ENCODE measurements at regions not wholly inside any gene's neighbourhood (a gene's known extent, or its start where the extent isn't known, plus 50 kb on each side); places are given as distances from the start of the nearest gene placed in this dataset.

DNA sequence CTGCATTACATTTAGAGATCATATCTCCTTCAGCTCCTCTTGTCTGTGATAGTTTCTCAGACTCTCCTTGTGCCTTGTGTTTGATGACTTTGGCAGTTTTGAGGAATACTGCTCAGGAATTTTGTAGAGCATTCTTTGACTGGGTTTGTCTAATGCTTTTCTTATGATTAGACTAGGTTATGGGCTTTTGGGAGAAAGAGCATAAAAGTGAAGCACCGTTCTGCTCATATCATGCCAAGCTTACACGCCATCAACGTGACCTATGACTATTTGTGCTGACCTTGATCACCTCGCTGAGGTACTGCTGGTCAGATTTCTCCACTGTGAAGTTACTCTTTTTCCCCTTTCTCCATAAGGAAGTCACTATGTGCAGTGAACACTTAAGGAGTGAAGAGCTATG is 256.0 kb downstream of the LY86 start:
- no peak for DNase-seq

DNA sequence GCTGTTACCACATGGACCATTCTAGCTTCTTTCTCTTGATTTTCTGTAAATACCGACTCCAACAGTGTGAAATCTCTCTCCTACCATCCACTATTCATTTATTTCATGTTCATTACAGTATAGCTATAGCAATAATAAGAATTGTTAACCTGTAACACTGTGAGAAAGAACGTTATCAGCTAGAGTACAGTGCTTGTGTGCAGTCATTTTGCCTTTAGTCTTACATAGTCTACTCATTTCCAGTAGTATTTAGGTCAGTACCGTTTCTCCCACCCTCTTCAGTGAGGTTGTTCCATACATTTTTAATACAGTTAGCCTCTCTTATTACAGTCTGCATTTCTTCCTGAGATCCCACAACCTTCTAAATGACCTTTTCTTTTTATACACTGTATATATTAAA is 257.1 kb downstream of the LY86 start:
- DNase-seq: no peak

DNA sequence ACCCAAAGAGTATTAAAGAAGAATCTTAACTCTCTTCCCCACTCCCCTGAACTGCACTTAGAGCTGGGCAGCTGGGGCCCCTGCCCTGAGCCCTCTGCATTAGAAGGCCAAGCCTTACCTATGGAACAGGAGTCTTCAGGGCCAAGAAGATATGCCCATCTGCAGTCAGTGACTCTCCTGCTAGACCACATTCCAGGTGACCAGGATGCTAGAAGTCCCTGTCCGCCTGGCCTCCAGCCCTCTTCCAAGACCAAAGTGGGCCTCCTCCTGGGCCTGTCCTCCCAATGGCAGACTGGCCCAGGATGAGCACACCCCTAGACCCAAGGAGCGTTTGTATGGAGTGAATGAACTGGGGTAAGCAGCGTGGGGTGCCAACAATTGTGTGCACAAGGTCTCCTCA is 259.1 kb downstream of the LY86 start:
- DNase-seq: no peak

DNA sequence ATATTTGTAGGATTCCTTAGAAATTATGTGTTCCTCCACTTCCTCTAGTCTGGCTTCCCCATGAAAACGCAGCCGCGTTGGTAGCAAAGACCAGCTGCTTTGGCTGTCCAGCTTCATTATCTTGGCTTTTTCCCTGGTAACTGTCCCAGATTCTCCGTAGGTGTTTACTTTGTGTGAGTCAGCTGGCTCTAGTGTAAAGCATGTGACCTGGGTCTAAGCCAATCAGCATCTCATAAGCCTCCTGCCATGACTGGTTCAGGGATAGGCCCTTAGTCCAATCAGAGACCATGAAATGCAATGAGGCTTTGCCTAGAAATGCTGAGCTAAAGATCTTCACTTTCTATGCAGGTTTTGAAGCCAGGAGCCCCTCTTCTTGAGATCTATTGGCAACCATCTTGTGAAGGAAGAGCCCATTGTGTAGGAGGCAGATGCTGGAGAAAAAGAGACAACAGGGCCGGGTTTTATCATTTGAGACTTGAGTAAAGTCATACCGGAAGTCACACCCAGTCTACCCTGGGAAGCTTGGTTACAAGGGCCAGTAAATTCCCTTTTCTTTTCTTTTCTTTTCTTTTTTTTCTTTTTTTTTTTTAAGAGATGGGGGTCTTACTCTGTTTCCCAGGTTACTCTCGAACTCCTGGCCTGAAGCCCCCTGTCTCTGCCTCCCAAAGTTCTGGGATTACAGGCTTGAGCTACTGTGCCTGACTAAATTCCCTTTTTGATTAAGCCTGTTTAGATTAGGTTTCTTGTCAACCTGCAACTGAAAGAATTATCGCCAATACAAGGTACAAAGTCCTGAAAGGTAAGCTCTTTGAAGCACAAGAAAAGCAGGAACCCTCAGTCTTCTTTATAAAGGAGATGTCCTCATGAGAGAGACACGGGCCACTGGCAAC is 256.5 kb upstream of the RREB1 start:
- no peak for DNase-seq

DNA sequence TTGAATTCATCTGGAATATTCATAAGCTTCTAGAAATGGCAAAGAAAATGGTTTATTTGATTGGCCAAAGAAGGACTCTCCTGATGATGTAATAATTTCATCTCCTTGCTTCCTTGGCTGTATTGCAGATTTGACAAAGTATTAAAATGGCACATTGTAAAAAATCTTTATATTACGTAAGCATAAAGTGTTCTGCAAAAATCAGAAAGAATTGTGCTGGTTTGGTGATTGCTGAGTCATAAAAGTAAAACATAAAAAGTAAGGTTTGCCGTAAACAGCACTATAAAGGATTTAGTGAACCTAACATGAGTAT is 255.9 kb upstream of the RREB1 start:
- DNase-seq: no peak

DNA sequence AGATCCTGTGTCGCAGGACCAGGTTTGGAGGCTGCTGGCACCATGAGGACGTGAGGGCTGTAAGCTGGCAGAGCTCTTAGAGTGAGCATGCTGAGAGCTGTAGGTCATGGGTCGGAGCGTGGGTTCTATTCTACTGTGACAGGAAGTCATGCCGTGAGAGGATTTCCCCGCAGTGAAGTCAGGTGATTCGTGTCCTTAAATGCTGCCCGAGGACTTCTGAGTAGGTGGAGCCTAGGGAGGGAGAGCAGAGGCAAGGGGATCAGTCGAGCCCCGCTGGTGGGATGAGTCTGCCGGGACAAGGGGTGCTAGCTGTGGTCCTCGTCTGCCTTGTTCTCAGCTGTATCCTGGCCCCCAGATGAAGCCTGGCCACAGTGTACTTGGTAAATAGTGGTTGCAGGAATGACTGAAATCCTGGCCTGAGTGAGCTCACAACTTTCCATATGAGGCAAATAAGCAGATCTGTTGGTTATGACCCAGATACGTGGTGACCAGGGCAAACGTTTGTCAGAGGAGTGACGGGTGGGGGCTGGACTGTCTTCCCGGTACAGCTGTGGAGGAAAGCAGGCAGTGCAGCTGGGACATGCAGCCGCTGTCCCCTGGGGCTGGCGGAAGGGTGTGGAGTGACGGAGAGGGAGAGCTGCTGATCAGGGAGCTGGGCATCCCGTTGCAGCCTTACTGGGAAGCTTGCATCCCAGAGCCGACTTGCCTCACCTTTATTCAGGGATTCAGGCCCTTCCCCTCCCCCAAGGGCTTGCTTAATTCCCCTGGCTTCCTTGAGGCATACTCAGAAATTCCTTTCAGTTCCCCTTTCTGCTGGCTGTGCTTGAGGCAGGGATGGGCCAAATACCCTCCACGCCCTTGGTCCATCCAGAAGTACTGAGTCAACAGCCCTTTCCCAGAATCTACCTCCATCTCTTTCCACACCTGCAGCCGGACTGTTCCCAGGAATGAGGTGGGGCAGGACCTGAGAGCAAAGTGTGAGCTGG is 250.9 kb upstream of the RREB1 start:
- DNase-seq: no peak

DNA sequence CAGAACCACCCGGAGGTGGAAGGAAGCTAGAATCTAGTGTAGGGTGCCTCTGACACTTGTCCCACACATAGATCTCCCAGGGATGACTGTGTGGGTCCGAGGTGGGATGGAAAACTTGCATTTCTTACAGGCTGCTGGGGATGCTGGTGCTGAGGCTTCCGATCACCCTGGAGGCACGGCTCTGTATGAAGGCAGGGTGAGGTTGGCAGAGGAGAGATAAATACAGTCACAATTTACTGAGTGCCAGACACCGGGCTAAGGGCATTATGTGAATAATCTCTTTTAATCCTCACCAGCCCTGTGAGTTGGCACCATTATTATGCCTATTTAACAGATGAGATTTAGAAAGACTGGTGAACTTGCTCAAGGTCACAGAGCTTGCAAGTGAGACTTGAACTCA is 250.2 kb upstream of the RREB1 start:
- no peak for DNase-seq

DNA sequence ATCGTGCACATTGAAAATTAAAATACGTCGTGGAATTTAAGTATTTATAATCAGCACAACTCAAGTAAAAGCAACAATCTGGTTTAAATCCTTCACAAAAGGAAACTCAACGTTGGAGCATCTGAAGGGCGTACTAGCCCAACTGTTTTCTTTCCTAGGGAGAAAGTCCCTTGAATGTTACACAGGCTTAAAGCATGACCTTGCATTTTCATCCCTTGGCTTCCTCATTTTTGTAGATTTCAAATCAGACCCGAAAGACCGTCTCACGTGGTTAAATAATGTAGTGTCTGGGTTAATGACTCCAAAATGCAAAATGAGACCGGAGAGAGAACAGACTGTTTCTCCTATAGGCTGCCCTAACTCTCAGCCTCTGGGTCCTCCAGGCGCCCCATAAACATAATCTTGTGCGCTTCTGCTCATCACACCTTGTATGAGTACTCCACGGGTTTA is 249.2 kb upstream of the RREB1 start:
- DNase-seq: no peak

DNA sequence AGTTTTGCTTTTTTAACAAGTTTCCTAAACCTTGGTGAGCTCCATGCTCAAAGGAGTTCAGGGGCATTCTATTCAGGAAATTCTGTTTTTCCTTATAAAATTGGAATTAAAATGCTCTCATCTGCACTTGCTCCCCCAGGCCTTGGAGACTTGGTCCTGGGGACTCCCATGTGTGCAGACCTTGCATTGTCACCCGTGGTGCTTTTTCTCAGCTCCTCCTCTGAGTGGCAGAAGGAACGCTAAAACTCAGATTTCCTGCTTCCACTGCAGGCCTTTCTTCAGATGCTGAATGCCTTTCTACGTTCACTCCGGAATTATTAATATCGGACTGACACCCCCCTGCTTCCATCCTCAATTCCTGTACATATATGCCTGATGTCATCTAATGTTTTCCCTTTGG is 248.7 kb upstream of the RREB1 start:
- DNase-seq: no peak

DNA sequence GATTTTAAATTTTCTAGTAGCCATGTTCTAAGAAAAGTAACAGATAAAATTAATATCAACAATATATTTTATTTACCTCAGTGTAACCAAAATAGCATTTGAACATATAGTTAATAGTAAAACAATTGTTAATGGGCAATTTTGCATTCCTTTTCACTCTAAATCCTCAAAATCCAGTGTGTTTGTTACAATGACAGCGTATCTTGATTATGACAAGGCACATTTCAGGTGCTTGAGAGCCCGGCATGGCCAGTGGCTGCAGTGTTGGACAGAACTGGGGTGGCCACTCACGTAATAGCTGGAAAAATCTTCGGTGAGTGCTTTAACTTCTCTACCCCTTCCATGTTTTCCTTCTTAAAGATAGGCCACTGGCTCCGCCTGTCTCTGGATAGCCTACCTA is 248.0 kb upstream of the RREB1 start:
- no peak for DNase-seq

DNA sequence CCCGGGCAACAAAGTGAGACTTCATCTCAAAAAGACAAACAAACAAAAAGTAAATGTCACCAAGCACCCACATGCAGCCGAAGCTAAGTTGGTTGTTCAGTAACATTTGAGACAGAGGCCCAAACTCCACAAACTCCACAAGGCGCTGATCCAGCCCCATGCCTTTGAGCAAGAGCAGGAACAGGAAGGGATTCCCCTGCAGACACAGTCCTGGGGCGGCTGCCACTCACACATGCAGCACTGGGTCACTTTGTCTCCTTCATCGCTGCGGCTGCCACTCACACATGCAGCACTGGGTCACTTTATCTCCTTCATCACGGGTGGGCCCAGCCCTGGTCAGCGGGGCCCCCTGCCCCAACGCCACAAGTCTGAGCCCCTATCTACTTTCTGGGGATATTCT is 246.9 kb upstream of the RREB1 start:
- no peak for DNase-seq

DNA sequence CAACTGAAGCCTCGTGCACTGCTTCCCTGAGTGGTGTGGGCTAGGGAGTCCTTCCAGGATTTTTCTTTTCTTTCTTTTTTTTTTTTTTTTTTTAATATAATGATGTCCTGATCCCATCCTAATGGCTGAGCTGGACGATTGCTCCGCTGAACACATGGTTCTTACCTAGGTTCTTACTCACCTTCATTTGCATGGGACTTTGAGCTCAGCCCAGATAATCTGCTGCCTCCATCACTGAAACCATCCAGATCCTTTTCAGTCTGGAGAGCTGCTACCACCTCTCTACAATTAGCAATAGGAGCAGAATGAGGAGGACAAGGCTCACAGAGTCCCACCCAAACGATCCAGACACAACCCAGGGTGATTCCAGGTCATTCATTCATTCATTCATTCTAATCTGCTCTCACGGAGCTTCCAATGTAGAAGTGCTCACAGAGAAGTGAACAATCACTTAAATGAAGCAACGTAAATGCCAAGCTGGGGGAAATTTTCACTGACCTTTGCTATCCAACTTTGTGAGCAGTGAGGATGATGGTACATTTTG is 246.3 kb upstream of the RREB1 start:
- DNase-seq: no peak

DNA sequence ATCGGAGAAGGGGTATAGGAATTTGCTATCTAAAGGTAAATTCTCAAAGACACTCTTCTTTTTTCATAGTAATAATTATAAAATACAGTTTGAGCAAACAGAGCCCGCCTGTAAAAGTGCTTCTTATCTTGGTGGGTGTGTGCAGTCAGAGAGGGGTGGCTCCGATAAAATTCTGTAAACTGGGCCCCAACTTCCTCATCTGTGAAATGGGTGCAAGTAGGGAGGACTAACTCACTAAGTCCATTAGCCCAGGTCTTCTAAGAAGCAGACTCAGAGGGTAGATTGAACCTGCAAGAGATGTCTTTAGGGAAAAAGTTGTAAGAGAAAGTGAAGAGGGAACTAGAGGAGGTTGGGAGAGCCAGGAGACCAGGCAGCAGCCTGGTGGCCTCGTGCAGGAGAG is 245.8 kb upstream of the RREB1 start:
- DNase-seq: no peak

DNA sequence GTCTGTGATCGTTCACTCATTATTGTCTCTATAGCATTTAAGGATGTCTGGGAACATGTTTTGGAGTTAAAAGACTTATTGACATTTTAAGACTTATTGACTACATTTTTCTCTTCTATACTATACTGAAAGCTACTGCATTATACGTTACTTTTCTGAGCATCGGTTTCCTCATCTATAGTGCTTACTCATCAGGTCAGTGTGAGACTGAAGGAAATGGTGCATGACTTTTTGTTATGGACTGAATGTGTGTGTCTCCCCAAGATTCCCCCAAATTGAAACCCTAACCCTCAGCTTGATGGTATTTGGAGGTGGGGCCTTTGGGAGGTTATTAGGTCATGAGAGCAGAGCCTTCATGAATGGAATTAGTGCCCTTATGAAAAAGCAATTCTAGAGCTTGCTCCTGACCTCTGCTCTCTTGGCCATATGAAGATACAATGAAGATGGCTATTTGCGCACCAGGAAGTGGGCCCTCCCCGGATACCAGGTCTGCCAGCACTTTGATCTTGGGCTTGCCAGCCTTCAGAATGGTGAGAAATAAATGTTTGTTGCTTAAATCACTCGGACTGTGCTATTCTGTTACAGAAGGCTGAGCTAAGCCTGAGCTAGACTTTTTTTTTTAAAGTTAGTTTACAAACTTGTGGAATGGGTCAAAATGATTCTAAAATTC is 243.7 kb upstream of the RREB1 start:
- no peak for DNase-seq

DNA sequence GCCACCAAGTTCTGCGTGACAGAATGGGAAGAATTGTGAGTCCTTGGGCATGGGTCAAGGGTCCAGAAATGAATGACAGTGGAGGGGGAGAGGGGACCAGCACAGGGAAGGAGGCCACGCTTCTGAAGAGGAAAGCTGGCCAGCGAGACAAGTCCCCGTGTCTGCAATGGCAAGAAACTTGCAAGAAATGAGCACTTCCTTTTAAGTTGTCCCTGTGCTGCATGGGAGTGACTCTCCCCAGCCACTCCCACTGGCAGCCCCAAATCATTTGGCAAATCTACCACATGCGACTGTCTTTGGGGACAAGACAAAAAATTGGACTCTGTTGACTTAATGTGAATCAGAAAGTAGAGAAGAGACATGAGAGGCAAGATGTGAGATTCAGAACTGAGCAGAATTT is 242.2 kb upstream of the RREB1 start:
- no peak for DNase-seq

DNA sequence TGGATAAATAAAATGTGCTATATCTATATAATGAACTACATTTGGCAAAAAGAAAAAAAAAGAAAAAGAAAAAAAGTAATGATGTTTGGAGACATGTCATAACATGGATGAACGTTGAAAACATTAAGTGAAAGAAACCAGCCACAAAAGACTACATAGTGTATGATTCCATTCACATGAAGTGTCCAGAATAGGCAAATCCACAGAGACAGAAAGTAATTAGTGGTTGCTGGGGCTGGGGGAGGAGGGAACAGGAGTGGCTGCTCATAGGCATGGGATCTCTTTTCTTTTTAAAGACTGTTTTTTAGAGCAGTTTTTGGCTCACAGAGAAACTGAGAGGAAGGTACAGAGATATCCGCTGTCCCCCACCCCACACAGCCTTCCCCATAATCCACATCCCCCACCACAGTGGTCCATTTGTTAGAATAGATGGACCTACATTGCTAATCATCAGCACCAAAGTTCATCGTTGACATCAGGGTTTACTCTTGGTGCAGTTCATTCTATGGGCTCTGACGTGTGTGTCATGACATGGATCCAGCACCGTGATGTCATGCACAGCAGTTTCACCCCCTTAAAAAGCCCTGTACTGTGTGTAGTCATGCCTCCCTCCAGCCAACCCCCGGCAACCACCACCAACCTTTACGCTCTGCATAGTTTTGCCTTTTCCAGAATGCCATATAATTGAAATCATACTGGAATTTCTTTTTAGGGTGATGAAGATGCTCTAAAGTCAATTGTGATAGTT is 240.9 kb upstream of the RREB1 start:
- DNase-seq: no peak

DNA sequence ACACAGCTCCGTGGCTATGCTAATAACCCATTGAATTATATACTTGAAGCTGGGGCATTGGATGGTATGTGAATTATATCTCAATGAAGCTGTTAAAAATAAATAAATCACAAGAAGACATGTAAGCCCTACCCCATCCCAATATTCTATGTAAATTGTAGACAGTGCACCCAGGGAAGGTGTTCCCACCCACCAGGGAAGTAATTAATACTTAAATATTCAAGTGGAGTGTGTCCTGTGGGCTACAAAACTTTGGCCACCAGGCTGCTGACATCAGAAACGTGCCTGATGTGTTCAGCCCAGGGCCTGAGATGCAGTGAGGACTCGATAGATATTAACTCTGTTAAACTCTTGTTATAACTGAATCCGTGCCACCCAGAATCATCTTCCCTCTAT is 240.4 kb upstream of the RREB1 start:
- no peak for DNase-seq

DNA sequence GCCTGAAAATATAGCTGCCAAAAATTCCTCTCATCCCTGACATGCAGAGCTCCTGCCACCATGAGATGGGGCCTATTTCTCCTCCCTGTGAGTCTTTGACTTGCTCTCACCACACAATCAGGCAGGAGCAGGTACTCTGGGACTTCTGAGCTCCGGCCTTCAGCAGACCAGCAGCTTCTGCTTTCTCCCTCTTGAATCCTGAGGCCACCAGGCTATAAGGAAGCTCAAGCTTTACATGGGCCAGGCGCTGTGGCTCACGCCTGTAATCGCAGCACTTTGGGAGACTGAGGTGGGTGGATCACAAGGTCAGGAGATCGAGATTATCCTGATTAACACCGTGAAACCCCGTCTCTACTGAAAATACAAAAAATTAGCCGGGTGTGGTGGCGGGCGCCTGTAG is 238.7 kb upstream of the RREB1 start:
- no peak for DNase-seq

DNA sequence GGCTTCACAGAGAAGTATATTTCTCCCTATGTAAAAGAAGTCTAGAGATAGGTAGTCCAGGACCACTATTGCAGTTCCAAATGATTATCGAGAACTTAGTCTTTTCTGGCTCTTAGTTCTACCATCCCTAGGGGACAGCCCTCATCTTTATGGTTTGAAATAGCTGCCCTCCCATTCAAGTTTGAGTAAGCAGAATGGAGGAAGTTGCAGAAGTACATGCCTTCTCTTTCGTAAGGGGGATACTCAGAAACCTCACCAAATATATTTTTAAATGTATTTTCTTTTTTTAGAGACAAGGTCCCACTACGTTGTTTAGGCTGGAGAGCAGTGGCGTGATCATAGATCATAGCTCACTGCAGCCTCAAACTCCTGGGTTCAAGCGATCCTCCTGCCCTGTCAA is 236.8 kb upstream of the RREB1 start:
- DNase-seq: no peak

DNA sequence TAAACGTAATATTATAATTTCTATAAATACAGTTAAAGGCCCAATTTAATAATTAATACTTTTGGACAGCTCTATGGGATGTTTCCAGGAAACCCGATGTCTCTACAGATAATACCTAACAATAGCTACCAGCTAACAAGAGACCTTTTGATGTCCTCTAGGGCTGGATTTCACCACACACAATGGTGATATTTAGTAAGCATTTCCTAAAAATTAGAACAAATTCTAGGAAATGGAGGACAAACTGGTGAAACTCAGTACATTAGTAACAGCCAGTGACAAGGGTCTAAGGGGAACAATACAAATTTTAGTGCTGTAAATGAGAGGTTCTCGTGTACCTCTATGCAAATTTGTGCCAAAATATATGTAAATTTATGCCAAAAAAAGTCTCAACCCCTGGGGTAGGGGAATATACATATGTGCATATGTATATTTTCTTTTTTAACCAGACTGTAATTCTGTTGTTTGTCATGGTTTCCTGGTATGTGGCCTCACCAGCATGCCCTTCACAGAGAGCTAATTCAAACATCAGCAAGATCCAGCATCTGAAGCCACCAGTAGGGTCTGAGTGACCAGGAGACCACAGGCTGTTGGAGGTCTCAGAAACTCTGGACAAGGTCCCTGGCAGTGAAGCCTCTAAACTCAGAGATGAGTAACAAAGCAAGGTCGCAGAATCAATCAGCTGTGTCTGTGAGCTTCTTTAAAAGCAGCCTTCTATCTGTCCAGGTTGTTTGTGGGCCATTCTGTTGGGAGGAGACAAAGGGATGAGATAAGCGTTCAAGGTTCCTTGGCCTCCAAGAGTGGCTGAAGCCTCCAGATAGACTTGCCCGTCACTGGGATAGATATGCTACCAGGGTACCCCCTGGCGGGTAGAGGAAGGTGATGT is 235.1 kb upstream of the RREB1 start:
- DNase-seq: no peak

DNA sequence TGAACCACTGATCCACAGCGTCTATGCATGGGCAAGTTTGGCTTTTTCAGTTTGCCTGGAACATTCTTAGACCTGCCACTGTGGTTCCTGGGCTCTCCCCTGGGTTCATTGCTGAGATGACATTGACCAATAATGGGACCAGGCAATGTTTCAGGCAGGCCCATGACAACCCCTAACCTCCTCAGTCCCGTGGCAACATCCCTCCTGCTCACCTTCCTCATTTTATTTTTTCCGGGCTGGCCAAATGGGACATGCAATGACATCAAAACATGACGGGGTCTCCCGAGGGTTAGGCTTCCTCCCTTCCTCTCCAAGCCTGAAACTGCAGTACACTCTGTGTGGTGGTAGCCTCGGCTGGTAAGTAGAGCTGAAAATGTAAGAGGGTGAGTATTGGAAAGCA is 234.0 kb upstream of the RREB1 start:
- no peak for DNase-seq

Measured in NCI-H1930 (cell line).